K562 (cell line): ENCODE measurements at regions not wholly inside any gene's neighbourhood (a gene's known extent, or its start where the extent isn't known, plus 50 kb on each side); places are given as distances from the start of the nearest gene placed in this dataset.
A peak's percentile ranks its signal among the peaks of the same experiment; 100 is the strongest.

Experiments used
- C11orf30 ChIP-seq: fragments of 450-650 bp; IDR thresholded peaks from 2 replicates; pipeline ENCODE4 v1.6.1; 2016; ENCODE audit warnings: low read depth, mild to moderate bottlenecking
- EGR1 ChIP-seq: fragments of 450-650 bp; conservative IDR thresholded peaks from 2 replicates; pipeline ENCODE4 v1.6.1; 2017; ENCODE audit warnings: mild to moderate bottlenecking
- HDAC8 ChIP-seq: fragments of 450-650 bp; IDR thresholded peaks from 2 replicates; pipeline ENCODE4 v1.6.1; 2016; ENCODE audit warnings: mild to moderate bottlenecking, missing genetic modification characterization, moderate library complexity, missing compliant biosample characterization
- MGA ChIP-seq: fragments of 450-650 bp; IDR thresholded peaks from 2 replicates; pipeline ENCODE4 v1.6.1; 2016; ENCODE audit warnings: mild to moderate bottlenecking, moderate library complexity
- MYBL2 ChIP-seq, 2 experiments: fragments of 450-650 bp in 1 of 2; sonication (generic) in 1 of 2; formaldehyde crosslinking in 1 of 2; IDR thresholded peaks; 2 replicates each; pipeline versions ENCODE4 v1.6.1 to v1.8.1; 2017 to 2022; ENCODE audit warnings: borderline replicate concordance in 1 of 2, inconsistent platforms in 1 of 2, low read depth in 1 of 2, mild to moderate bottlenecking in 1 of 2, missing genetic modification reagents in 1 of 2, moderate library complexity in 1 of 2
- POLR2H ChIP-seq: IDR thresholded peaks from 2 replicates; pipeline ENCODE4 v1.6.1; 2016; ENCODE audit warnings: missing genetic modification characterization, low read depth, mild to moderate bottlenecking, control low read depth, missing compliant biosample characterization, moderate library complexity
- RUNX1 ChIP-seq: sonication (generic); IDR thresholded peaks from 2 replicates; pipeline ENCODE4 v1.6.1; 2016; ENCODE audit warnings: antibody characterized with exemption, low read depth
- WHSC1 ChIP-seq: IDR thresholded peaks from one replicate; pipeline ENCODE4 v1.6.1; 2012; ENCODE audit warnings: low read length, control low read depth, inconsistent platforms
- ZBTB2 ChIP-seq: fragments of 450-650 bp; IDR thresholded peaks from 2 replicates; pipeline ENCODE4 v1.6.1; 2016; ENCODE audit warnings: antibody characterized with exemption
- ZFX ChIP-seq: sonication (generic); formaldehyde crosslinking; IDR thresholded peaks from 2 replicates; pipeline ENCODE4 v1.8.0; 2022; ENCODE audit warnings: mild to moderate bottlenecking, missing genetic modification reagents, moderate library complexity
- ZNF140 ChIP-seq: fragments of 250-450 bp; sonication (Bioruptor Pico); IDR thresholded peaks from 2 replicates; pipeline ENCODE4 v1.8.0; 2021; ENCODE audit warnings: moderate library complexity, mild to moderate bottlenecking, inconsistent platforms
- ZNF347 ChIP-seq: fragments of 450-650 bp; formaldehyde crosslinking; IDR thresholded peaks from 2 replicates; pipeline ENCODE4 v1.4.0; 2020; ENCODE audit warnings: low read depth, mild to moderate bottlenecking, moderate library complexity
- TF ChIP-seq, protein P1 (sequence below), 2 experiments: IDR thresholded peaks; 2 replicates each; pipeline ENCODE4 v1.6.1; 2012; ENCODE audit warnings: improper control_type of control experiment in 2 of 2, low read depth in 2 of 2, low read length in 2 of 2, borderline replicate concordance in 1 of 2

- TF ChIP-seq ZBTB2 (no peak), HDAC8 (tag) (no peak), C11orf30 (no peak), POLR2H (tag) (no peak), WHSC1 (no peak), EGR1 (no peak), ZNF140 (CRISPR knock-in tag) (no peak), ZFX (CRISPR knock-in tag) (0 out of 2 replicates have a peak, but pooled peaks have one; percentile 32), MYBL2 (IDR thresholded peaks at IDR 0.05; ENCODE audit: low read depth) (no peak), MYBL2 (CRISPR knock-in tag; IDR thresholded peaks at IDR 0.05; ENCODE audit: borderline replicate concordance) (no peak), ZNF347 (CRISPR knock-in tag) (no peak), MGA (peak; percentile 90), RUNX1 (no peak)
- TF ChIP-seq, protein P1, sequence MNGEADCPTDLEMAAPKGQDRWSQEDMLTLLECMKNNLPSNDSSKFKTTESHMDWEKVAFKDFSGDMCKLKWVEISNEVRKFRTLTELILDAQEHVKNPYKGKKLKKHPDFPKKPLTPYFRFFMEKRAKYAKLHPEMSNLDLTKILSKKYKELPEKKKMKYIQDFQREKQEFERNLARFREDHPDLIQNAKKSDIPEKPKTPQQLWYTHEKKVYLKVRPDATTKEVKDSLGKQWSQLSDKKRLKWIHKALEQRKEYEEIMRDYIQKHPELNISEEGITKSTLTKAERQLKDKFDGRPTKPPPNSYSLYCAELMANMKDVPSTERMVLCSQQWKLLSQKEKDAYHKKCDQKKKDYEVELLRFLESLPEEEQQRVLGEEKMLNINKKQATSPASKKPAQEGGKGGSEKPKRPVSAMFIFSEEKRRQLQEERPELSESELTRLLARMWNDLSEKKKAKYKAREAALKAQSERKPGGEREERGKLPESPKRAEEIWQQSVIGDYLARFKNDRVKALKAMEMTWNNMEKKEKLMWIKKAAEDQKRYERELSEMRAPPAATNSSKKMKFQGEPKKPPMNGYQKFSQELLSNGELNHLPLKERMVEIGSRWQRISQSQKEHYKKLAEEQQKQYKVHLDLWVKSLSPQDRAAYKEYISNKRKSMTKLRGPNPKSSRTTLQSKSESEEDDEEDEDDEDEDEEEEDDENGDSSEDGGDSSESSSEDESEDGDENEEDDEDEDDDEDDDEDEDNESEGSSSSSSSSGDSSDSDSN (IDR thresholded peaks at IDR 0.05; ENCODE audit: borderline replicate concordance in 1 of 2, low read depth in 2 of 2, low read length in 2 of 2) = no peak
Observed at GRCh38 chr4:186840771-186841301, 117.2 kb upstream of the FAT1 start (continued).
